ENCODE measurements at regions not wholly inside any gene's neighbourhood (a gene's known extent, or its start where the extent isn't known, plus 50 kb on each side); places are given as distances from the start of the nearest gene placed in this dataset.

DNA sequence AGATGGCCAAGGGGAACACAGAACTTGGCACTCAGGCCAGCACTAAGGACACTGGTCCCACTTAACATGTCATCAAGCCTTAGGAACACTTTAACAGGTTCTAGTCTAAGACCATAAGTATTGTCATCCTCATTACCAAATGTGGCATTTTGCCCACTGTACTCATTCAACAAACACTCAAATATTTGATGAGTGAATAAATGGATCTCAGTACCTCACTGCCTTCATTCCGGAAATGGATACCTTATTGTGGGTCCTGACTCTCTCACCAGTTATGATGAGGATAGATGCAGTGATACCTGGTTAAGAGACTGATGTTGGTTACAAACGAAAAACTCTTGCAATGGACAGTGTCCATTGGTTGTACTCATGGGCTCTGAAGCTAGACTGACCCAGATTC, 455.2 kb upstream of the DYNLRB2 start:
- no peak for DNase-seq
- no peak for TF ChIP-seq POLR2A (IDR thresholded peaks at IDR 0.05)
- TF ChIP-seq, protein P1, sequence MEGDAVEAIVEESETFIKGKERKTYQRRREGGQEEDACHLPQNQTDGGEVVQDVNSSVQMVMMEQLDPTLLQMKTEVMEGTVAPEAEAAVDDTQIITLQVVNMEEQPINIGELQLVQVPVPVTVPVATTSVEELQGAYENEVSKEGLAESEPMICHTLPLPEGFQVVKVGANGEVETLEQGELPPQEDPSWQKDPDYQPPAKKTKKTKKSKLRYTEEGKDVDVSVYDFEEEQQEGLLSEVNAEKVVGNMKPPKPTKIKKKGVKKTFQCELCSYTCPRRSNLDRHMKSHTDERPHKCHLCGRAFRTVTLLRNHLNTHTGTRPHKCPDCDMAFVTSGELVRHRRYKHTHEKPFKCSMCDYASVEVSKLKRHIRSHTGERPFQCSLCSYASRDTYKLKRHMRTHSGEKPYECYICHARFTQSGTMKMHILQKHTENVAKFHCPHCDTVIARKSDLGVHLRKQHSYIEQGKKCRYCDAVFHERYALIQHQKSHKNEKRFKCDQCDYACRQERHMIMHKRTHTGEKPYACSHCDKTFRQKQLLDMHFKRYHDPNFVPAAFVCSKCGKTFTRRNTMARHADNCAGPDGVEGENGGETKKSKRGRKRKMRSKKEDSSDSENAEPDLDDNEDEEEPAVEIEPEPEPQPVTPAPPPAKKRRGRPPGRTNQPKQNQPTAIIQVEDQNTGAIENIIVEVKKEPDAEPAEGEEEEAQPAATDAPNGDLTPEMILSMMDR (IDR thresholded peaks at IDR 0.05): no peak
- Histone ChIP-seq H3K36me3 (no peaks in the 10 kb centered on the region), H3K9me3 (no peaks in the 10 kb centered on the region), H3K4me3 (no peak overlapping the region), H3K27me3 (no peaks in the 10 kb centered on the region), H3K27ac (no peak overlapping the region), H3K4me1 (peaks cover 0 to 8% (median 0%) of the 10 kb centered on the region in 4 donors)
- 51% methylated on average over 2 of the region's 2 CpGs for WGBS (ENCODE audit: insufficient coverage, low coverage, low lambda C conversion rate, missing lambda C conversion rate)
- ATAC-seq: no peak
- intact Hi-C loops (cut with DNase I): no loop called here

GRCh38 chr16:80084614-80085013, 456.2 kb upstream of the DYNLRB2 start:
- no peaks in the 10 kb centered on the region for H3K9me3 ChIP-seq
- WGBS (ENCODE audit: insufficient coverage, low coverage, low lambda C conversion rate, missing lambda C conversion rate): 4% methylated on average over 4 of the region's 5 CpGs
- ATAC-seq (peak; percentile 98 to 100 (median 99)), DNase-seq (peak; percentile 35 to 71 (median 58))
- TF ChIP-seq, protein P1 (IDR thresholded peaks at IDR 0.05): peak; percentile 70 to 75 (median 73)
- no peak for TF ChIP-seq POLR2A (IDR thresholded peaks at IDR 0.05)
- no peaks in the 10 kb centered on the region for H3K36me3 ChIP-seq
- intact Hi-C loops (cut with DNase I): no loop called here
- peak overlapping the region in 1 of 3 donors; percentile 31 for H3K4me3 ChIP-seq
- peaks cover 0 to 8% (median 0%) of the 10 kb centered on the region in 4 donors for H3K4me1 ChIP-seq
- peak overlapping the region in 1 of 3 donors; percentile 26 for H3K27ac ChIP-seq
- H3K27me3 ChIP-seq: no peaks in the 10 kb centered on the region

GRCh38 chr16:80084163-80084562, 456.6 kb upstream of the DYNLRB2 start:
- H3K36me3 ChIP-seq: no peaks in the 10 kb centered on the region
- H3K27me3 ChIP-seq: no peaks in the 10 kb centered on the region
- peaks cover 0 to 8% (median 0%) of the 10 kb centered on the region in 4 donors for H3K4me1 ChIP-seq
- peak overlapping the region in 1 of 3 donors; percentile 26 for H3K27ac ChIP-seq
- H3K9me3 ChIP-seq: no peaks in the 10 kb centered on the region
- WGBS (ENCODE audit: insufficient coverage, low coverage, low lambda C conversion rate, missing lambda C conversion rate): 36% methylated on average over 1 of the region's 3 CpGs
- H3K4me3 ChIP-seq: peak overlapping the region in 1 of 3 donors; percentile 31
- DNase-seq (no peak), ATAC-seq (peak; percentile 52 to 79 (median 64))
- intact Hi-C loops (cut with DNase I): no loop called here
- TF ChIP-seq, protein P1 (IDR thresholded peaks at IDR 0.05): no peak
- no peak for TF ChIP-seq POLR2A (IDR thresholded peaks at IDR 0.05)

DNA sequence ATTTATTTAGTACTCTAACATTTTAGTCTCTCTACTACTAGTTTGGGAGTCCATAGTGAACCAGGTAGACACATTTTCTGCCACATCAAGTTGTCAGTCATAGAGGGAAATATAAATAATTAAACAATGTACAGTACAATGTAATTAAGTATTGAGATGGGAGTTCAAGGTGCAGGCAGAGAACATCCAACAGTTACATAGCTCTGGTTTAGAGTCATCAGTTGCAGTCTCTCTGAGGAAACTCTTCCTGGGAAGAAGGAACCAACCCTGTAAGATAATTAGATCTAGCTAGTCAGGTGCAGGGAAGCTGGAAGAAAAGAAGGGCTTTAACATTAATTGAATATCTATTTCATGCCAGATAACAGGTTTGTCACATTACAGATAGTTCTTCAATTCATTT, 457.9 kb upstream of the DYNLRB2 start:
- DNase-seq: no peak
- Histone ChIP-seq H3K27me3 (no peaks in the 10 kb centered on the region), H3K27ac (no peak overlapping the region), H3K36me3 (no peaks in the 10 kb centered on the region), H3K9me3 (no peaks in the 10 kb centered on the region), H3K4me1 (peaks cover 0 to 8% (median 0%) of the 10 kb centered on the region in 4 donors), H3K4me3 (no peak overlapping the region)
- ATAC-seq: no peak
- TF ChIP-seq, protein P1 (IDR thresholded peaks at IDR 0.05): no peak
- no peak for TF ChIP-seq POLR2A (IDR thresholded peaks at IDR 0.05)
- intact Hi-C loops (cut with DNase I): no loop called here

DNA sequence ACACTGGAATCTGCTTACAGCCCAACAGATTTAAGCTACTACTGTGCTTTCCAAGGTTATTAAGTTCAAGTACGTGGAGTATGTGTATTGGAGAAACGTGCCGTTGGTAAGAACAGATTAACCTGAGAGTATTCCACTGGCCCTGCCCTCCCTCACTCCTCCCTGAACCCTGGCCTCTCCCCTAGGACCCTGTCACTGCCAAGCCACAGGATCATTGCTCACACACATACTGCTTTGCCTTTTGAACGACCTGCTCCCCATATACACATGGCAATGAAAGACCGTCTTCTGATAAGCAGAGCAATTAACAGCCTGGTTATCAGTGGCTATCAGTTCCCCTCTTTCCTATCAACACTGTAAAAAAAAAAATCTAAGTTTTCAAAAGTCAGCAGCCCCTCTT, 458.9 kb upstream of the DYNLRB2 start:
- Histone ChIP-seq H3K4me1 (peaks cover 0 to 8% (median 0%) of the 10 kb centered on the region in 4 donors), H3K27ac (no peak overlapping the region), H3K27me3 (no peaks in the 10 kb centered on the region), H3K4me3 (no peak overlapping the region), H3K36me3 (no peaks in the 10 kb centered on the region), H3K9me3 (no peaks in the 10 kb centered on the region)
- TF ChIP-seq, protein P1 (IDR thresholded peaks at IDR 0.05): no peak
- no peak for TF ChIP-seq POLR2A (IDR thresholded peaks at IDR 0.05)
- DNase-seq: no peak
- intact Hi-C loops (cut with DNase I): no loop called here
- no peak for ATAC-seq
- WGBS (ENCODE audit: insufficient coverage, low coverage, low lambda C conversion rate, missing lambda C conversion rate): 60% methylated on average over 5 of the region's 5 CpGs

All from right lobe of liver (tissue), 6 donors.